ENCODE measurements at regions not wholly inside any gene's neighbourhood (a gene's known extent, or its start where the extent isn't known, plus 50 kb on each side); places are given as distances from the start of the nearest gene placed in this dataset.
"Not testable (repeated sequence)": the region's sequence is repeated elsewhere in the genome, so short reads cannot be mapped to it uniquely, and the experiment has no call there.

- DNase-seq (ENCODE audit: low read depth), result no peak
- no peak for TF ChIP-seq CTCF (IDR thresholded peaks at IDR 0.05; ENCODE audit: control insufficient read depth, insufficient read depth, low read depth, low read length, missing control alignments)
- H3K4me3 ChIP-seq (ENCODE audit: control insufficient read depth, low read depth, low read length), result no peak overlapping the region
Observed at GRCh38 chr10:44005788-44006099, 357.1 kb upstream of the ZNF32 start.

- no peak for DNase-seq (ENCODE audit: low read depth)
- no peak overlapping the region for H3K4me3 ChIP-seq (ENCODE audit: control insufficient read depth, low read depth, low read length)
Observed at GRCh38 chr10:44004913-44005787, 356.5 kb upstream of the ZNF32 start.

GRCh38 chr10:43998021-43998809 is 349.5 kb upstream of the ZNF32 start:
- no peak overlapping the region for H3K4me3 ChIP-seq (ENCODE audit: control insufficient read depth, low read depth, low read length)
- no peak for DNase-seq (ENCODE audit: low read depth)
- TF ChIP-seq CTCF (IDR thresholded peaks at IDR 0.05; ENCODE audit: control insufficient read depth, insufficient read depth, low read depth, low read length, missing control alignments), result no peak

More at GRCh38 chr10:44004913-44005787, 356.5 kb upstream of the ZNF32 start:
- no peak for TF ChIP-seq CTCF (IDR thresholded peaks at IDR 0.05; ENCODE audit: control insufficient read depth, insufficient read depth, low read depth, low read length, missing control alignments)

- DNase-seq (ENCODE audit: low read depth), result no peak
- no peak for TF ChIP-seq CTCF (IDR thresholded peaks at IDR 0.05; ENCODE audit: control insufficient read depth, insufficient read depth, low read depth, low read length, missing control alignments)
Observed at GRCh38 chr10:43997330-43997729, 348.6 kb upstream of the ZNF32 start.

GRCh38 chr10:43994539-43994938 is 345.9 kb upstream of the ZNF32 start:
- H3K4me3 ChIP-seq (ENCODE audit: control insufficient read depth, low read depth, low read length), result no peak overlapping the region
- TF ChIP-seq CTCF (IDR thresholded peaks at IDR 0.05; ENCODE audit: control insufficient read depth, insufficient read depth, low read depth, low read length, missing control alignments), result no peak
- DNase-seq (ENCODE audit: low read depth), result no peak

More at GRCh38 chr10:43997330-43997729, 348.6 kb upstream of the ZNF32 start:
- H3K4me3 ChIP-seq (ENCODE audit: control insufficient read depth, low read depth, low read length), result no peak overlapping the region

GRCh38 chr10:43992816-43993215 is 344.1 kb upstream of the ZNF32 start:
- H3K4me3 ChIP-seq (ENCODE audit: control insufficient read depth, low read depth, low read length); DNase-seq (ENCODE audit: low read depth): not testable (repeated sequence)

- H3K4me3 ChIP-seq (ENCODE audit: control insufficient read depth, low read depth, low read length), result no peak overlapping the region
- DNase-seq (ENCODE audit: low read depth), result no peak
- TF ChIP-seq CTCF (IDR thresholded peaks at IDR 0.05; ENCODE audit: control insufficient read depth, insufficient read depth, low read depth, low read length, missing control alignments), result no peak
Observed at GRCh38 chr10:43986374-43986773, 337.7 kb upstream of the ZNF32 start.
